GM19324 (cell line): ENCODE measurements at regions not wholly inside any gene's neighbourhood (a gene's known extent, or its start where the extent isn't known, plus 50 kb on each side); places are given as distances from the start of the nearest gene placed in this dataset.
"Not testable (repeated sequence)": the region's sequence is repeated elsewhere in the genome, so short reads cannot be mapped to it uniquely, and the experiment has no call there.

ENCODE experiments used
- ATAC-seq: cut with Tn5 transposase; IDR thresholded peaks from one replicate; pipeline ENCODE4 v1.9.1; 2021; ENCODE audit warnings: mild to moderate bottlenecking, moderate library complexity; ENCODE audit not compliant: unreplicated experiment, low FRiP score

GRCh38 chr10:61279400-61279799 is 173.8 kb downstream of the TMEM26 start:
- peak; percentile 97 for ATAC-seq

GRCh38 chr10:61278556-61278955 is 174.6 kb downstream of the TMEM26 start:
- no peak for ATAC-seq

- no peak for ATAC-seq
Observed at GRCh38 chr10:61272781-61273180, 180.4 kb downstream of the TMEM26 start.

GRCh38 chr10:61271127-61271780 is 181.9 kb downstream of the TMEM26 start:
- ATAC-seq = no peak

- ATAC-seq = no peak
Observed at GRCh38 chr10:61263518-61263917, 189.7 kb downstream of the TMEM26 start.

- no peak for ATAC-seq
Observed at GRCh38 chr10:61262486-61263261, 190.5 kb downstream of the TMEM26 start.

- ATAC-seq = no peak
Observed at GRCh38 chr10:61257956-61258496, 195.2 kb downstream of the TMEM26 start.

GRCh38 chr10:61257136-61257535 is 196.0 kb downstream of the TMEM26 start:
- no peak for ATAC-seq

- not testable (repeated sequence) for ATAC-seq
Observed at GRCh38 chr10:61252326-61252725, 200.9 kb downstream of the TMEM26 start.

GRCh38 chr10:61251089-61251488 is 202.1 kb downstream of the TMEM26 start:
- ATAC-seq = no peak

GRCh38 chr10:61250131-61250530 is 203.1 kb downstream of the TMEM26 start:
- ATAC-seq = no peak

GRCh38 chr10:61248013-61248412 is 205.2 kb downstream of the TMEM26 start:
- ATAC-seq = no peak

- ATAC-seq = no peak
Observed at GRCh38 chr10:61244261-61244775, 208.9 kb downstream of the TMEM26 start.

GRCh38 chr10:61232780-61233179 is 220.4 kb downstream of the TMEM26 start:
- no peak for ATAC-seq

GRCh38 chr10:61225939-61226338 is 227.2 kb downstream of the TMEM26 start:
- ATAC-seq = no peak

- no peak for ATAC-seq
Observed at GRCh38 chr10:61223576-61223975, 229.6 kb downstream of the TMEM26 start.

- no peak for ATAC-seq
Observed at GRCh38 chr10:61219696-61220095, 233.5 kb downstream of the TMEM26 start.

GRCh38 chr10:61217851-61218565 is 235.2 kb downstream of the TMEM26 start:
- no peak for ATAC-seq

GRCh38 chr10:61215246-61215645 is 237.9 kb downstream of the TMEM26 start:
- ATAC-seq = no peak

- ATAC-seq = no peak
Observed at GRCh38 chr10:61211468-61211867, 241.7 kb downstream of the TMEM26 start.

- ATAC-seq = no peak
Observed at GRCh38 chr10:61197057-61197456, 253.1 kb upstream of the RHOBTB1 start.
